KOPT-K1 (cell line): ENCODE measurements at regions not wholly inside any gene's neighbourhood (a gene's known extent, or its start where the extent isn't known, plus 50 kb on each side); places are given as distances from the start of the nearest gene placed in this dataset.

Experiments
- H3K27ac ChIP-seq: fragments of 200-600 bp; sonication (generic); 2 replicates; pipeline ENCODE4 v1.5.1; 2016; ENCODE audit warnings: antibody characterized with exemption, mild to moderate bottlenecking, low read depth, low read length; ENCODE audit not compliant: poor library complexity, severe bottlenecking
- H3K36me3 ChIP-seq: fragments of 200-600 bp; sonication (generic); 2 replicates; pipeline ENCODE4 v1.5.1; 2017; ENCODE audit warnings: antibody characterized with exemption, mild to moderate bottlenecking, low read length, moderate library complexity; ENCODE audit not compliant: insufficient read depth
- H3K9me3 ChIP-seq: fragments of 200-600 bp; sonication (generic); 2 replicates; pipeline ENCODE4 v1.5.1; 2017; ENCODE audit warnings: antibody characterized with exemption, low read length, mild to moderate bottlenecking; ENCODE audit not compliant: insufficient read depth, poor library complexity, severe bottlenecking

GRCh38 chr4:124295413-124295812 lies 417.1 kb downstream of the ANKRD50 start:
- Histone ChIP-seq H3K9me3 (no peaks in the 10 kb centered on the region), H3K36me3 (no peaks in the 10 kb centered on the region)

GRCh38 chr4:124304941-124305340 lies 407.6 kb downstream of the ANKRD50 start:
- H3K36me3 ChIP-seq = no peaks in the 10 kb centered on the region
- no peaks in the 10 kb centered on the region for H3K9me3 ChIP-seq
- no peak overlapping the region for H3K27ac ChIP-seq

More at GRCh38 chr4:124295413-124295812, 417.1 kb downstream of the ANKRD50 start:
- H3K27ac ChIP-seq = no peak overlapping the region

- no peaks in the 10 kb centered on the region for H3K9me3 ChIP-seq
- no peak overlapping the region for H3K27ac ChIP-seq
- H3K36me3 ChIP-seq = no peaks in the 10 kb centered on the region
Measured at GRCh38 chr4:124306352-124306751, 406.2 kb downstream of the ANKRD50 start.

- Histone ChIP-seq H3K36me3 (no peaks in the 10 kb centered on the region), H3K9me3 (no peaks in the 10 kb centered on the region), H3K27ac (no peak overlapping the region)
Measured at GRCh38 chr4:124307143-124307542, 405.4 kb downstream of the ANKRD50 start.

- H3K27ac ChIP-seq = no peak overlapping the region
- H3K36me3 ChIP-seq = no peaks in the 10 kb centered on the region
- no peaks in the 10 kb centered on the region for H3K9me3 ChIP-seq
Measured at GRCh38 chr4:124318292-124318691, 394.2 kb downstream of the ANKRD50 start.

GRCh38 chr4:124321364-124321763 lies 391.2 kb downstream of the ANKRD50 start:
- Histone ChIP-seq H3K9me3 (no peaks in the 10 kb centered on the region), H3K36me3 (no peaks in the 10 kb centered on the region), H3K27ac (no peak overlapping the region)

GRCh38 chr4:124322234-124323065 lies 390.1 kb downstream of the ANKRD50 start:
- no peak overlapping the region for H3K27ac ChIP-seq
- H3K9me3 ChIP-seq = no peaks in the 10 kb centered on the region
- no peaks in the 10 kb centered on the region for H3K36me3 ChIP-seq

- Histone ChIP-seq H3K27ac (no peak overlapping the region), H3K36me3 (no peaks in the 10 kb centered on the region), H3K9me3 (no peaks in the 10 kb centered on the region)
Measured at GRCh38 chr4:124325690-124326089, 386.8 kb downstream of the ANKRD50 start.

GRCh38 chr4:124329134-124329533 lies 383.4 kb downstream of the ANKRD50 start:
- Histone ChIP-seq H3K36me3 (no peaks in the 10 kb centered on the region), H3K9me3 (no peaks in the 10 kb centered on the region), H3K27ac (no peak overlapping the region)

- Histone ChIP-seq H3K27ac (no peak overlapping the region), H3K9me3 (no peaks in the 10 kb centered on the region), H3K36me3 (no peaks in the 10 kb centered on the region)
Measured at GRCh38 chr4:124330045-124330444, 382.5 kb downstream of the ANKRD50 start.

GRCh38 chr4:124331781-124332180 lies 380.8 kb downstream of the ANKRD50 start:
- no peaks in the 10 kb centered on the region for H3K36me3 ChIP-seq
- H3K27ac ChIP-seq = no peak overlapping the region
- no peaks in the 10 kb centered on the region for H3K9me3 ChIP-seq

GRCh38 chr4:124333466-124333865 lies 379.1 kb downstream of the ANKRD50 start:
- no peaks in the 10 kb centered on the region for H3K36me3 ChIP-seq
- H3K9me3 ChIP-seq = no peaks in the 10 kb centered on the region
- no peak overlapping the region for H3K27ac ChIP-seq

- Histone ChIP-seq H3K36me3 (no peaks in the 10 kb centered on the region), H3K9me3 (no peaks in the 10 kb centered on the region), H3K27ac (no peak overlapping the region)
Measured at GRCh38 chr4:124334119-124334518, 378.4 kb downstream of the ANKRD50 start.

GRCh38 chr4:124337874-124338273 lies 374.7 kb downstream of the ANKRD50 start:
- Histone ChIP-seq H3K9me3 (no peaks in the 10 kb centered on the region), H3K27ac (no peak overlapping the region)

GRCh38 chr4:124343661-124344171 lies 368.8 kb downstream of the ANKRD50 start:
- Histone ChIP-seq H3K36me3 (no peaks in the 10 kb centered on the region), H3K27ac (no peak overlapping the region), H3K9me3 (no peaks in the 10 kb centered on the region)

More at GRCh38 chr4:124337874-124338273, 374.7 kb downstream of the ANKRD50 start:
- H3K36me3 ChIP-seq = no peaks in the 10 kb centered on the region

GRCh38 chr4:124372916-124373315 lies 339.6 kb downstream of the ANKRD50 start:
- Histone ChIP-seq H3K27ac (no peak overlapping the region), H3K9me3 (no peaks in the 10 kb centered on the region), H3K36me3 (no peaks in the 10 kb centered on the region)
